ENCODE measurements at regions not wholly inside any gene's neighbourhood (a gene's known extent, or its start where the extent isn't known, plus 50 kb on each side); places are given as distances from the start of the nearest gene placed in this dataset.

- POLR2A ChIA-PET: no interaction called here
- Histone ChIP-seq H3K4me1 (ENCODE audit: control insufficient read depth, insufficient read depth, low read length) (no peaks in the 10 kb centered on the region), H3K27ac (ENCODE audit: extremely low read depth, low read depth, low read length) (no peak overlapping the region), H3K4me3 (ENCODE audit: low read depth, low read length) (no peak overlapping the region), H3K9me3 (ENCODE audit: control insufficient read depth, insufficient read depth, low read depth, low read length) (no peaks in the 10 kb centered on the region), H3K36me3 (ENCODE audit: control insufficient read depth in 2 of 2, insufficient read depth in 1 of 2, low read length in 2 of 2) (no peaks in the 10 kb centered on the region)
- CTCF ChIA-PET: no interaction called here
- no peak for TF ChIP-seq ZNF239 (tag by site-specific recombination; IDR thresholded peaks at IDR 0.05)
Measured at GRCh38 chr6:85037221-85037620, 272.8 kb upstream of the TBX18 start.

DNA sequence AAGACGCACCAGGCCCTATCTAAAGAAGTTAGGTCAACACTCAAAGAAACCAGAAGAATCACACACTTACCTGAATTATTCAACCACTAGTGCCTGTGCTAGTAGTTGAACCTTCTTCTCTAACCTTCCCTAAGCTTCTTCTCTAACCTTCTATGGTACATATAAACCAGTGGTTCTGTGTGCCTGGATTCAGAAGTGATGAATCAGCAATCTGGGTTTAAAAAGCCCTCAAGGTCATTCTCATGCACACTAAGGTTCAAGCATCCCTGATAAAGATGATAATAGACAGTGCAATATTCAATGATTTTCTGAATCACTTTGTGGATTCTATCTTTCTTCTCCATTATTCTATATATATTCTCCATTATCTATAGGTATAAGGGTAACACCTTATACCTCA, 271.4 kb upstream of the TBX18 start:
- Histone ChIP-seq H3K36me3 (ENCODE audit: control insufficient read depth in 2 of 2, insufficient read depth in 1 of 2, low read length in 2 of 2) (no peaks in the 10 kb centered on the region), H3K4me3 (ENCODE audit: low read depth, low read length) (no peak overlapping the region), H3K27ac (ENCODE audit: extremely low read depth, low read depth, low read length) (no peak overlapping the region), H3K4me1 (ENCODE audit: control insufficient read depth, insufficient read depth, low read length) (no peaks in the 10 kb centered on the region), H3K9me3 (ENCODE audit: control insufficient read depth, insufficient read depth, low read depth, low read length) (no peaks in the 10 kb centered on the region)
- CTCF ChIA-PET: no interaction called here
- POLR2A ChIA-PET: no interaction called here
- TF ChIP-seq ZNF610 (tag by site-specific recombination; IDR thresholded peaks at IDR 0.05; ENCODE audit: borderline replicate concordance) (no peak), ZNF248 (tag by site-specific recombination; IDR thresholded peaks at IDR 0.05) (no peak), ZNF433 (tag by site-specific recombination; IDR thresholded peaks at IDR 0.05; ENCODE audit: low read depth) (no peak), ZNF707 (tag by site-specific recombination; IDR thresholded peaks at IDR 0.05) (no peak), ZNF324 (tag by site-specific recombination; IDR thresholded peaks at IDR 0.05) (no peak), ZNF777 (tag by site-specific recombination; IDR thresholded peaks at IDR 0.05; ENCODE audit: borderline replicate concordance) (no peak), CTCF (tag by site-specific recombination; IDR thresholded peaks at IDR 0.05) (no peak), ZNF280C (tag by site-specific recombination; IDR thresholded peaks at IDR 0.05) (no peak), ZNF521 (tag by site-specific recombination; IDR thresholded peaks at IDR 0.05) (no peak), ZNF211 (tag by site-specific recombination; IDR thresholded peaks at IDR 0.05; ENCODE audit: low read depth) (no peak)

- ChIA-PET POLR2A (no interaction called here), CTCF (interaction anchor here (0.7 kb wide), 1 partner anchor 1301 kb away, joined by 3 read pairs; no protein-coding TSS in a partner anchor)
- no peak for TF ChIP-seq ZNF792 (tag by site-specific recombination; IDR thresholded peaks at IDR 0.05)
- TF ChIP-seq ZNF629 (tag by site-specific recombination; IDR thresholded peaks at IDR 0.05): no peak
- TF ChIP-seq SETDB1 (IDR thresholded peaks at IDR 0.05; ENCODE audit: insufficient read length, low read length): peak; percentile 97
- TF ChIP-seq ZNF350 (tag by site-specific recombination; IDR thresholded peaks at IDR 0.05): no peak
- no peak for TF ChIP-seq KLF1 (tag by site-specific recombination; IDR thresholded peaks at IDR 0.05)
- no peak for TF ChIP-seq ZIC2 (tag by site-specific recombination; IDR thresholded peaks at IDR 0.05)
- no peak for TF ChIP-seq ZNF174 (tag by site-specific recombination; IDR thresholded peaks at IDR 0.05)
- no peak for TF ChIP-seq ZNF148 (tag by site-specific recombination; IDR thresholded peaks at IDR 0.05; ENCODE audit: borderline replicate concordance)
- no peak for TF ChIP-seq SCRT1 (tag by site-specific recombination; IDR thresholded peaks at IDR 0.05; ENCODE audit: borderline replicate concordance)
- TF ChIP-seq ZNF548 (tag by site-specific recombination; IDR thresholded peaks at IDR 0.05): no peak
- TF ChIP-seq TRIM28 (IDR thresholded peaks at IDR 0.05; ENCODE audit: borderline replicate concordance, low read length): peak; percentile 97
- TF ChIP-seq ZNF585B (tag by site-specific recombination; IDR thresholded peaks at IDR 0.05): peak; percentile 99
- TF ChIP-seq ZNF549 (tag by site-specific recombination; IDR thresholded peaks at IDR 0.05): 0 out of 2 replicates have a peak, but pooled peaks have one; percentile 7
- TF ChIP-seq, protein P1, sequence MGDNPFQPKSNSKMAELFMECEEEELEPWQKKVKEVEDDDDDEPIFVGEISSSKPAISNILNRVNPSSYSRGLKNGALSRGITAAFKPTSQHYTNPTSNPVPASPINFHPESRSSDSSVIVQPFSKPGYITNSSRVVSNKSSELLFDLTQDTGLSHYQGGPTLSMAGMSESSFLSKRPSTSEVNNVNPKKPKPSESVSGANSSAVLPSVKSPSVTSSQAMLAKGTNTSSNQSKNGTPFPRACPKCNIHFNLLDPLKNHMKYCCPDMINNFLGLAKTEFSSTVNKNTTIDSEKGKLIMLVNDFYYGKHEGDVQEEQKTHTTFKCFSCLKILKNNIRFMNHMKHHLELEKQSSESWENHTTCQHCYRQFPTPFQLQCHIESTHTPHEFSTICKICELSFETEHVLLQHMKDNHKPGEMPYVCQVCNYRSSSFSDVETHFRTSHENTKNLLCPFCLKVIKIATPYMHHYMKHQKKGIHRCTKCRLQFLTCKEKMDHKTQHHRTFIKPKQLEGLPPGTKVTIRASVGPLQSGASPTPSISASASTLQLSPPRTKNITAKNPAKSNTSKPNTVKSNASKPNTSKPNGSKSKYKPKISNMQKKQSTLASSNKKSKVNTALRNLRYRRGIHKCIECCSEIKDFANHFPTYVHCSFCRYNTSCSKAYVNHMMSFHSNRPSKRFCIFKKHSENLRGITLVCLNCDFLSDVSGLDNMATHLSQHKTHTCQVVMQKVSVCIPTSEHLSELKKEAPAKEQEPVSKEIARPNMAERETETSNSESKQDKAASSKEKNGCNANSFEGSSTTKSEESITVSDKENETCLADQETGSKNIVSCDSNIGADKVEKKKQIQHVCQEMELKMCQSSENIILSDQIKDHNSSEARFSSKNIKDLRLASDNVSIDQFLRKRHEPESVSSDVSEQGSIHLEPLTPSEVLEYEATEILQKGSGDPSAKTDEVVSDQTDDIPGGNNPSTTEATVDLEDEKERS (tag by site-specific recombination; IDR thresholded peaks at IDR 0.05): no peak
- Histone ChIP-seq H3K36me3 (ENCODE audit: control insufficient read depth in 2 of 2, insufficient read depth in 1 of 2, low read length in 2 of 2) (no peaks in the 10 kb centered on the region), H3K4me1 (ENCODE audit: control insufficient read depth, insufficient read depth, low read length) (no peaks in the 10 kb centered on the region), H3K9me3 (ENCODE audit: control insufficient read depth, insufficient read depth, low read depth, low read length) (no peaks in the 10 kb centered on the region), H3K27ac (ENCODE audit: extremely low read depth, low read depth, low read length) (no peak overlapping the region), H3K4me3 (ENCODE audit: low read depth, low read length) (no peak overlapping the region)
Measured at GRCh38 chr6:85033547-85033946, 269.1 kb upstream of the TBX18 start.
